Mesothelial cell of epicardium (in vitro differentiated cells): ENCODE measurements at regions not wholly inside any gene's neighbourhood (a gene's known extent, or its start where the extent isn't known, plus 50 kb on each side); places are given as distances from the start of the nearest gene placed in this dataset.

Source experiments
- DNase-seq, 2 experiments: peaks; one replicate each; pipeline ENCODE4 v3.0.0; 2021; ENCODE audit warnings: low spot score in 2 of 2; ENCODE audit not compliant: unreplicated experiment in 2 of 2
- H3K27ac Mint-ChIP-seq: 2 replicates; pipeline ENCODE4 v1.8.0; 2021; ENCODE audit warnings: mixed read lengths
- H3K27me3 Mint-ChIP-seq: 2 replicates; pipeline ENCODE4 v1.8.0; 2021; ENCODE audit warnings: low read depth, mixed read lengths
- H3K36me3 Mint-ChIP-seq: 2 replicates; pipeline ENCODE4 v1.8.0; 2021; ENCODE audit warnings: mixed read lengths
- H3K4me1 Mint-ChIP-seq: 2 replicates; pipeline ENCODE4 v1.8.0; 2021; ENCODE audit warnings: mixed read lengths
- H3K4me3 Mint-ChIP-seq: 2 replicates; pipeline ENCODE4 v1.8.0; 2021; ENCODE audit warnings: mild to moderate bottlenecking, moderate library complexity, mixed read lengths
- H3K9me3 Mint-ChIP-seq: 2 replicates; pipeline ENCODE4 v1.8.0; 2021; ENCODE audit warnings: mixed read lengths
- TF ChIP-seq, protein P1 (sequence below): fragments of 200-600 bp; sonication (generic); IDR thresholded peaks from one replicate; pipeline ENCODE4 v1.5.0; 2021; ENCODE audit warnings: antibody characterized with exemption; ENCODE audit not compliant: unreplicated experiment

DNA sequence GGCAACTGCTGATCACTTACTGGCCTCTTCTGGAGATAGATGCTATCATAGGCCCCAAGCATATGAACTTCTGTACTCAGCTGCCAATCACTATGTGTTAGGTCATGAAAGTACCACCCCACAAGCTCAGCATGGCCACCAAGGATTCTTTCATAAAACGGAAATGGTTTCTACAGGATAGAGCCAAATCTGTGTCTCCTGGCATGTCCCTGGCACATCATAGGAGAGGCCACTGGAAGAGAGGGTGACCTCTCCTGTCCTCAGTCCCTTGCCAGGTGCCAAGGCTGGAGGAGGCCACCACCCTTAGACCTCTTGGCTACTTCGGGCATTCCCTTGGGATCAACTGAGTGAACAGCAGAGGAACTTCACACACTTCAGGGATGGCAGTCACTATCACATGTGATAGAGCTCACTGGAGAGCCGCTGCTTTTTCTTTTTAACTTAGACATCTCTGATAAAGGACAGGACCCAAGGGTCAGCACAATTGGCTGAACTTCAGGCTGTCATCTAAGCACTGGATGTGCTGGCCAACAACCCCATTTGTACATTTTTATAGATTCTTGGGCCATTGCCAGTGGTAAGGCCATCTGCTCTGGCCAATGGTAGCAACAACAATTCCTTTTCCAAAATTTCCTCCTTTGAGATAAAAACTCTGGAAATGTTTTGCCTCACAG, 425.2 kb downstream of the SQOR start:
- Mint-ChIP-seq H3K36me3 (no peaks in the 10 kb centered on the region), H3K27me3 (no peaks in the 10 kb centered on the region), H3K9me3 (no peaks in the 10 kb centered on the region), H3K27ac (no peak overlapping the region), H3K4me1 (no peaks in the 10 kb centered on the region), H3K4me3 (no peak overlapping the region)
- DNase-seq: no peak
- TF ChIP-seq, protein P1, sequence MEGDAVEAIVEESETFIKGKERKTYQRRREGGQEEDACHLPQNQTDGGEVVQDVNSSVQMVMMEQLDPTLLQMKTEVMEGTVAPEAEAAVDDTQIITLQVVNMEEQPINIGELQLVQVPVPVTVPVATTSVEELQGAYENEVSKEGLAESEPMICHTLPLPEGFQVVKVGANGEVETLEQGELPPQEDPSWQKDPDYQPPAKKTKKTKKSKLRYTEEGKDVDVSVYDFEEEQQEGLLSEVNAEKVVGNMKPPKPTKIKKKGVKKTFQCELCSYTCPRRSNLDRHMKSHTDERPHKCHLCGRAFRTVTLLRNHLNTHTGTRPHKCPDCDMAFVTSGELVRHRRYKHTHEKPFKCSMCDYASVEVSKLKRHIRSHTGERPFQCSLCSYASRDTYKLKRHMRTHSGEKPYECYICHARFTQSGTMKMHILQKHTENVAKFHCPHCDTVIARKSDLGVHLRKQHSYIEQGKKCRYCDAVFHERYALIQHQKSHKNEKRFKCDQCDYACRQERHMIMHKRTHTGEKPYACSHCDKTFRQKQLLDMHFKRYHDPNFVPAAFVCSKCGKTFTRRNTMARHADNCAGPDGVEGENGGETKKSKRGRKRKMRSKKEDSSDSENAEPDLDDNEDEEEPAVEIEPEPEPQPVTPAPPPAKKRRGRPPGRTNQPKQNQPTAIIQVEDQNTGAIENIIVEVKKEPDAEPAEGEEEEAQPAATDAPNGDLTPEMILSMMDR: no peak

GRCh38 chr15:46061002-46061401, 426.2 kb downstream of the SQOR start:
- TF ChIP-seq, protein P1: no peak
- Mint-ChIP-seq H3K36me3 (no peaks in the 10 kb centered on the region), H3K4me1 (no peaks in the 10 kb centered on the region), H3K27ac (no peak overlapping the region), H3K27me3 (no peaks in the 10 kb centered on the region), H3K9me3 (peaks cover 9% of the 10 kb centered on the region), H3K4me3 (no peak overlapping the region)
- DNase-seq: no peak

DNA sequence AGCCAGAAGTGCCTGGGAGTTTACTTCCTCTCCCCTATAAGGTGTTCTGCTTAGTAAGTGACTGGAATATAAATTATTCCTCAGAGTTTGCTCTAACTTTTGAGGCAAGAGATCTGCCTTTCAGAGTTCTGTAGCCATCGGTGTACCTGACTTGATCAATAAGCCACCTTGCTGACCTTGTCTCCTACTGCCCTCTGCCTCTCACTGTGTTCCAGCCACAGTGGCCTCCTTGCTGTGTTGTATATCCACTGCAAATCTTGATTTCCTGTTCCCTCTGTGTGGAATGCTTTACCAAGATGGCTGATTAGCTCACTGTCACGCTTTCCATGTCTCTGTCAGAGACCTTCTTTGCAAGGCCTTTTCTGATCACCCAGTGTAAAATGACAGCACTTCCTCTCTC, 442.4 kb downstream of the SQOR start:
- peaks cover 16% of the 10 kb centered on the region for H3K4me1 Mint-ChIP-seq
- H3K27me3 Mint-ChIP-seq: no peaks in the 10 kb centered on the region
- no peak for DNase-seq

DNA sequence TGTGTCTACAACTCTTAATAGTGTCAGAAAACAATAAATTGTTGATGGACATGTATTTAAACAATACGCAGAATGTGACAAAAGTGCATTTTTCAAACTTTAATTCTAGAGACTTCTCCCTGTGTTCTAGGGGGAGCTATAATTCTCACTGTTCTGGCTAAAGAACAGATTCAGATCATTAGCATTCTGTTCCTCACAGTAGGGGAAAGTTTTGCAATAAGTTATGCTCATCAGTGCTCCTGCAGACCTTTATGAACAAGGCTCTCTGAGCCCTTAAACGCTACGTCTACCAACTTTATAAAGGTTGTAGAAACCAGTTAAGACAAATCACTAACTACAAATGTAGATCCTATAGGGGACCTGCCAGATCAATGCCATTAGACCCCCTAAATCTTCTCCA, 444.2 kb downstream of the SQOR start:
- no peak overlapping the region for H3K27ac Mint-ChIP-seq
- no peaks in the 10 kb centered on the region for H3K9me3 Mint-ChIP-seq
- H3K36me3 Mint-ChIP-seq: no peaks in the 10 kb centered on the region
- TF ChIP-seq, protein P1: no peak
- no peak overlapping the region for H3K4me3 Mint-ChIP-seq
- DNase-seq: no peak
- H3K27me3 Mint-ChIP-seq: peaks cover 5% of the 10 kb centered on the region
- H3K4me1 Mint-ChIP-seq: peaks cover 16% of the 10 kb centered on the region

More for the DNA sequence above, 442.4 kb downstream of the SQOR start:
- H3K4me3 Mint-ChIP-seq: no peak overlapping the region
- no peak overlapping the region for H3K27ac Mint-ChIP-seq
- TF ChIP-seq, protein P1: no peak
- H3K9me3 Mint-ChIP-seq: no peaks in the 10 kb centered on the region
- H3K36me3 Mint-ChIP-seq: no peaks in the 10 kb centered on the region

DNA sequence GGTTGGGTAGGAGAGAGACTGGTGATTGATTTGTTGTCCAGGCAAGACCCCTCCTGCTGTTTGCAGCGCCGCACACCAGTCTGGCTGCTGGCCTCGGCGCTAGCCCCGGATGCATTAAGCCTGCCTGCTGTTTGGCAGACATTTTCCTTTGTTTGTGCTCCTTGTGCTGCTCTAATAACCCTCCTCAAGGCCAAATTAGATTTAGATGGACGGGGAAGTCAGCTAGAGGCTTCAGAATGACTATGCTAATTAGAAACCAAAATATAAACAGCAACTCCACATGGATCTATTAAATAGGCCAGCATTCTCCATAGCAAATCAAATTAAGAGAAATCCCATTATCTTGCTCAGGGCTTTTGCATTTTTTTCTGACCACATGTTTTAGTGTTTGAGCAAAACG, 445.2 kb downstream of the SQOR start:
- TF ChIP-seq, protein P1: no peak
- peaks cover 16% of the 10 kb centered on the region for H3K4me1 Mint-ChIP-seq
- H3K27me3 Mint-ChIP-seq: peaks cover 5% of the 10 kb centered on the region
- H3K4me3 Mint-ChIP-seq: no peak overlapping the region
- peak overlapping the region; percentile 64 for H3K27ac Mint-ChIP-seq
- no peak for DNase-seq
- no peaks in the 10 kb centered on the region for H3K9me3 Mint-ChIP-seq
- no peaks in the 10 kb centered on the region for H3K36me3 Mint-ChIP-seq
